HK-2 (cell line): ENCODE measurements at regions not wholly inside any gene's neighbourhood (a gene's known extent, or its start where the extent isn't known, plus 50 kb on each side); places are given as distances from the start of the nearest gene placed in this dataset.
A peak's percentile ranks its signal among the peaks of the same experiment; 100 is the strongest.

Source experiments
- DNase-seq: peaks from one replicate; pipeline ENCODE4 v3.0.0-alpha.2; 2018; ENCODE audit not compliant: unreplicated experiment

DNA sequence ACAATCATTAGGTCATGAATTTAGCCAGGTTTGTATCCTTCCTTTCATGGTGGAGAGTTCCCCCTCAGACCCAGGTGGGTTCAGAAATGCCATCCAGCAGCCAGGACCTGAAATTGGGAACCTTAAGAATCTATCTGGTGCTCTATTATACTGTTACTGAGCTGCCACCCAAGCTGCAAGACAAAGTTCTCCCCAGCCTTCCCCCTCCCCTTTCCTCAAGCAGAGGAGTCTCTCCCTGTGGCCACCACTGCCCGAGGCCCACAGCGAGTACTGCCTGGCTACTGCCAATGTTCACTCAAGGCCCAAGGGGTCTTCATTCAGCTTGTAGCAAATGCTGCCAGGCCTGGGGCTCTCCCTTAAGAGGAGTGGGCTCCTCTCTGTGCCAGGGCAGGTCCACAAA, 133.8 kb downstream of the TMEM38B start:
- DNase-seq: no peak

- no peak for DNase-seq
Measured at GRCh38 chr9:105828596-105829213, 134.4 kb downstream of the TMEM38B start.

DNA sequence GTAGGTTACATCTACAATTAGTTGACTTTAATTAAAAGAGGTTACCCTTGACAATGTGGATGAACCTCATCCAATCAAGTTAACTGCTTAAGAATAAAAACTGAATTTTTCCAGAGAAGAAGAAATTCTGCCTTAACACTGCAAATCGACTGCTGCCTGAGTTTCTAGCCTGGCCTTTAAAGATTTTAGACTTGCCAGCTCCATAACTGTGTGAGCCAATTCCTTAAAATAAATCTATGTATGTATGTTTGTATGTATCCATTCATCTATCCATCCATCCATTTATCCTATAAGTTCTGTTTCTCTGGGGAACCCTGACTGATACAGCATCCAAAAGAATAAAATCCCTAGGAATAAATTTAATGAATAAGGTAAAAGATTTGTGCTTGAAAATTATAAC, 136.1 kb downstream of the TMEM38B start:
- DNase-seq: no peak

DNA sequence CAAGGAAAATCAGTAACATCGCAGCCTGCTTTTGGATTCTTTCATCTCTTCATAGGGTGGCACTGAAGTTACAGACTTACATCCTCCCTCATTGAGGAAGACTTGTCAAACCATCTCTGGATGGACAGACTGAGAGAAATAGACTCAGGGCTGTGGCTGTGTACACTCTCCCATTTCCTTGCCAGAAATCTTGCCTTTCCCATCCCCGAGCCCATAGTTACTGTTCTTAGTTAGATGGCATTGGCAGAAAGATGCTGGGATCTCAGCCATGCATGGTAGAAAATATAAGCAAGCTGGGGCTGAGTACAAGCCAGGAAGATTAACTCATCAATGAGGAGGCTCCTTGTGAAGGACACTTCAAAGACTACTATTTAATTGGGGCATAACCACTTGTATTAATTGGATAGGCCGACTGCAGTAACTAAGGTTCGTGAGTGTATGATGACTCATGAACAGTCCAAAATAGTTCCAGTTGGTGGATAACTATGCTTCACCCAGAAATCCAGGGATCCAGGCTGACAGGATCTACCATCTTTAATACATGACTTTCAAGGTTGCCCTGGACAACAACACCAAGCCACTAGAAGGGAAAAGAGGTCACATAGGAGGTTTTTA, 137.9 kb downstream of the TMEM38B start:
- DNase-seq: no peak

GRCh38 chr9:105833271-105833975, 139.1 kb downstream of the TMEM38B start:
- no peak for DNase-seq

- no peak for DNase-seq
Measured at GRCh38 chr9:105834404-105834803, 140.1 kb downstream of the TMEM38B start.

GRCh38 chr9:105835721-105836120, 141.4 kb downstream of the TMEM38B start:
- DNase-seq: no peak

DNA sequence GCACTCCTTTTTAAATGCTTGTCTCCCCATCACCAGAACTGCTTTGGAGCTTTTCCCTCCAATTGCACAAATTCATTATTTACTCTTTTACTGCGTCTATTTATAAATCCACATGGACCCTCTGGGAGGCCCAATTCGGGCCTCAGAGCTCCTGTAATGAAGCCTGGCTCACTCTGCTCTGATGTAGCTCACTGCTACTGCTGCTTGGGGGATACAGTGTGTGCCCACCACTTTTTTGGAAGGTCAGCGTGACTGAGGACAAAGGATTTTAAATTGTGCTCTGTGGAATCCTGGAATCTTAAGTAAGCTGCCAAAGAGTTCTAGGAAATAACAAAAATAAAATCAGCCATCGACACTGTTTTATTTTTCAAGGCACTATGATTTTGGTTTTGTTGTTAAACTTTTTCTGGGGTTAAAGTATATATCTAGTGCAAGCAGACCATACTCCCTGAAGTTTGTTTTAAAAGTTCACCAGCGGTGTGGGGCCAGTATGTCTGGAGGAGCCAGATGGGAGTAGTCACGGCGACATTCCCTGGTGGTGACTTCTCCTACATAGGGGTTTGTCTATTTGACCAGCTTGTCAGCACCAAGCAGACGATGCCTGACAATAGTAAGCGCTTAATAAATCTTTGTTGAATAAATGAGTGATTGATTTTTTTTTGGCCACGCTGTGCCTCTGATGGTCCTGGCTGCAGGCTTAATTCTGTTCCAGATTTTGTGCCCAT, 142.8 kb downstream of the TMEM38B start:
- DNase-seq: no peak

DNA sequence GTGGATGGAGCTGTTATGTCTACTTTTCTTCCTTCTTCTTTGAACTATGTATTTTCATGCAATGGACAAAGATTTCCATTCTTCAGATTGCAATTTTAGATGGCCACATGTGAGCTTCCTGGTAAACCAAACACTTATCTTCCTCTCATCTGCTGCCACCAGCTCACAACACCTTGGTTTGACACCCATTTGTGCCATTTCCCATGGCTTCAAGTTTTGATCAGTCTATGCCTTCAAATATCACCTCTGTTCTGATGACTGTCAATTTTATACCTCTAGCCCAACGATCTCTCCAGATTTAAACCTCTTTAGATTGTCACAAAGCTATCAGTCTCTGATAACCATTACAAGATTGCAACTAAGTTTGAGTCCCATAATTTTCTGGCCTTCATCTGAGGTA, 147.2 kb downstream of the TMEM38B start:
- no peak for DNase-seq

GRCh38 chr9:105842023-105842644, 147.8 kb downstream of the TMEM38B start:
- peak; percentile 8 for DNase-seq

GRCh38 chr9:105846825-105847224, 152.5 kb downstream of the TMEM38B start:
- no peak for DNase-seq

GRCh38 chr9:105850852-105851500, 156.6 kb downstream of the TMEM38B start:
- DNase-seq: no peak

- no peak for DNase-seq
Measured at GRCh38 chr9:105854026-105854782, 159.9 kb downstream of the TMEM38B start.

GRCh38 chr9:105854783-105855724, 160.7 kb downstream of the TMEM38B start:
- no peak for DNase-seq

GRCh38 chr9:105855987-105856386, 161.6 kb downstream of the TMEM38B start:
- no peak for DNase-seq

GRCh38 chr9:105858006-105858690, 163.8 kb downstream of the TMEM38B start:
- no peak for DNase-seq

GRCh38 chr9:105858877-105859276, 164.5 kb downstream of the TMEM38B start:
- no peak for DNase-seq

DNA sequence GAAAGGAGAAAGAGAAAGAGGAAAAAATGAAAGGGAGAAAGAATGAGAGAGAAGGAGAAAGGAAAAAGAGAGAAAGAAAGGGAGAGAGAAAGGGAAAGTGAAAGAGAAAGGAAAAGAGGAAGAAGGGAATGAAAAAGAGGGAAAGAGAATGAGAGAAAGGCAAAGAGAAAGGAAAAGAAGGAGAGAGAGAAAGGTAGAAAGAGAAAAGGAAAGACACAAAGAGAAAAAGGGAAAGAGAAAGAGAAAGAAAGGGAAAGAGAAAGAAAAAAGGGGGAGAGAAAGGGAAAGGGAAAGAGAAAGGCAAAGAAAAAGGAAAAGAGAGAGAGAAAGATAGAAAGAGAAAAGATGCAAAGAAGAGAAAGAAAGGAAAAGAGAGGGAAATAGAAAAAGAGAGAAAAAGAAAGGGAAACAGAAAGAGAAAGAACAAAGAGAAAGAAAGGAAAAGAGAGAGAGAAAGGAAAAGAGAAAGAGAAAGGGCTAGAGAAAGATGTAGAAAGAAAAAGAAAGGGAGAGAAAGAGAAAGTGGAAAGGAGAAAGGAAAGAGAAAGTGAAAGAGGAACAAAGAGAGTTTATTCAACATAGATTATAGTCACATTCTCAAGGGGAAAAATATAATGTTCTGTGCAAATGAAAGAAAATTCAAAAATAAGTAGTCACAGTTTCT, 165.2 kb downstream of the TMEM38B start:
- DNase-seq: no peak

GRCh38 chr9:105860516-105860915, 166.2 kb downstream of the TMEM38B start:
- DNase-seq: no peak
